ENCODE measurements at regions not wholly inside any gene's neighbourhood (a gene's known extent, or its start where the extent isn't known, plus 50 kb on each side); places are given as distances from the start of the nearest gene placed in this dataset.

GRCh38 chr1:239840336-239840735 is 251.3 kb upstream of the FMN2 start:
- TF ChIP-seq, protein P1, sequence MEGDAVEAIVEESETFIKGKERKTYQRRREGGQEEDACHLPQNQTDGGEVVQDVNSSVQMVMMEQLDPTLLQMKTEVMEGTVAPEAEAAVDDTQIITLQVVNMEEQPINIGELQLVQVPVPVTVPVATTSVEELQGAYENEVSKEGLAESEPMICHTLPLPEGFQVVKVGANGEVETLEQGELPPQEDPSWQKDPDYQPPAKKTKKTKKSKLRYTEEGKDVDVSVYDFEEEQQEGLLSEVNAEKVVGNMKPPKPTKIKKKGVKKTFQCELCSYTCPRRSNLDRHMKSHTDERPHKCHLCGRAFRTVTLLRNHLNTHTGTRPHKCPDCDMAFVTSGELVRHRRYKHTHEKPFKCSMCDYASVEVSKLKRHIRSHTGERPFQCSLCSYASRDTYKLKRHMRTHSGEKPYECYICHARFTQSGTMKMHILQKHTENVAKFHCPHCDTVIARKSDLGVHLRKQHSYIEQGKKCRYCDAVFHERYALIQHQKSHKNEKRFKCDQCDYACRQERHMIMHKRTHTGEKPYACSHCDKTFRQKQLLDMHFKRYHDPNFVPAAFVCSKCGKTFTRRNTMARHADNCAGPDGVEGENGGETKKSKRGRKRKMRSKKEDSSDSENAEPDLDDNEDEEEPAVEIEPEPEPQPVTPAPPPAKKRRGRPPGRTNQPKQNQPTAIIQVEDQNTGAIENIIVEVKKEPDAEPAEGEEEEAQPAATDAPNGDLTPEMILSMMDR (IDR thresholded peaks at IDR 0.05): no peak
- TF ChIP-seq POLR2A (IDR thresholded peaks at IDR 0.05): no peak
